ENCODE measurements at regions not wholly inside any gene's neighbourhood (a gene's known extent, or its start where the extent isn't known, plus 50 kb on each side); places are given as distances from the start of the nearest gene placed in this dataset.

DNA sequence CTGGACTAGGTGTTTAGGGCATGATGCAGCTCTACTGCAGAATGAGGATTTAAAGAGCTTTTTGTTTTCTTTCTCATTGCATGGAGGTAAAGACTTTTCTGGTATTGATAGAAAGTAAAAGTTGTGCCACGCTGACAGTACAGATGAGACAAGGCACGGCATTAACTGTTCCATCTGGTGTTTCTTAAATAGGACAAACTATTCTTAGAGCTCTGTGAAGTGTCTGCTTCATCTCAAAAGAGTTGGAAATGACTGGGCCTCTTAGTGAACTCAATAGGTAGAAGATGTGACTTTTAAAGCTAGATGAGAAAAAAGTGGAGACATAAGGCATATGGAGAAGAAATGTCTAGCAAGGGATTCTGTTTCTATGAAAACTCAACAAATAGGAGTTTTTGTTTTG is 321.8 kb downstream of the RPRM start:
- TF ChIP-seq, protein P1, sequence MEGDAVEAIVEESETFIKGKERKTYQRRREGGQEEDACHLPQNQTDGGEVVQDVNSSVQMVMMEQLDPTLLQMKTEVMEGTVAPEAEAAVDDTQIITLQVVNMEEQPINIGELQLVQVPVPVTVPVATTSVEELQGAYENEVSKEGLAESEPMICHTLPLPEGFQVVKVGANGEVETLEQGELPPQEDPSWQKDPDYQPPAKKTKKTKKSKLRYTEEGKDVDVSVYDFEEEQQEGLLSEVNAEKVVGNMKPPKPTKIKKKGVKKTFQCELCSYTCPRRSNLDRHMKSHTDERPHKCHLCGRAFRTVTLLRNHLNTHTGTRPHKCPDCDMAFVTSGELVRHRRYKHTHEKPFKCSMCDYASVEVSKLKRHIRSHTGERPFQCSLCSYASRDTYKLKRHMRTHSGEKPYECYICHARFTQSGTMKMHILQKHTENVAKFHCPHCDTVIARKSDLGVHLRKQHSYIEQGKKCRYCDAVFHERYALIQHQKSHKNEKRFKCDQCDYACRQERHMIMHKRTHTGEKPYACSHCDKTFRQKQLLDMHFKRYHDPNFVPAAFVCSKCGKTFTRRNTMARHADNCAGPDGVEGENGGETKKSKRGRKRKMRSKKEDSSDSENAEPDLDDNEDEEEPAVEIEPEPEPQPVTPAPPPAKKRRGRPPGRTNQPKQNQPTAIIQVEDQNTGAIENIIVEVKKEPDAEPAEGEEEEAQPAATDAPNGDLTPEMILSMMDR (conservative IDR thresholded peaks at IDR 0.05), result no peak
- no peak for TF ChIP-seq ZFX (IDR thresholded peaks at IDR 0.05)
